Trophoblast cell (in vitro differentiated cells and primary cell): ENCODE measurements at regions not wholly inside any gene's neighbourhood (a gene's known extent, or its start where the extent isn't known, plus 50 kb on each side); places are given as distances from the start of the nearest gene placed in this dataset.

Experiments used
- DNase-seq, 2 donors: peaks; one replicate each; pipeline ENCODE4 v3.0.0-alpha.2; 2016
- H2AFZ ChIP-seq: 2 replicates; pipeline ENCODE4 v1.6.1; 2013; ENCODE audit warnings: low read length, moderate library complexity, mild to moderate bottlenecking; ENCODE audit not compliant: insufficient read depth, poor library complexity
- H2AK5ac ChIP-seq: 2 replicates; pipeline ENCODE4 v1.6.1; 2013; ENCODE audit warnings: mild to moderate bottlenecking, low read length
- H2BK120ac ChIP-seq: 2 replicates; pipeline ENCODE4 v1.6.1; 2013; ENCODE audit warnings: low read length, mild to moderate bottlenecking, moderate library complexity; ENCODE audit not compliant: insufficient read depth, poor library complexity
- H2BK12ac ChIP-seq: 2 replicates; pipeline ENCODE4 v1.6.1; 2013; ENCODE audit warnings: mild to moderate bottlenecking, low read length, moderate library complexity
- H2BK5ac ChIP-seq: 2 replicates; pipeline ENCODE4 v1.6.1; 2013; ENCODE audit warnings: low read length, low read depth, moderate library complexity, mild to moderate bottlenecking; ENCODE audit not compliant: poor library complexity
- H3K14ac ChIP-seq: 2 replicates; pipeline ENCODE4 v1.6.1; 2013; ENCODE audit warnings: mild to moderate bottlenecking, low read length
- H3K18ac ChIP-seq: 2 replicates; pipeline ENCODE4 v1.6.1; 2013; ENCODE audit warnings: mild to moderate bottlenecking, low read length
- H3K23ac ChIP-seq: 2 replicates; pipeline ENCODE4 v1.6.1; 2013; ENCODE audit warnings: low read length
- H3K27ac ChIP-seq: 2 replicates; pipeline ENCODE4 v1.5.1; 2013; ENCODE audit warnings: low read depth, mild to moderate bottlenecking, inconsistent platforms, low read length, moderate library complexity
- H3K27me3 ChIP-seq: 2 replicates; pipeline ENCODE4 v1.6.1; 2013; ENCODE audit warnings: inconsistent platforms, mild to moderate bottlenecking, low read length, moderate library complexity; ENCODE audit not compliant: insufficient read depth
- H3K36me3 ChIP-seq, 2 experiments: 1 replicate in 1 of 2; 2 replicates in 1 of 2; pipeline ENCODE4 v1.6.1; 2013; ENCODE audit warnings: low read length in 2 of 2, mild to moderate bottlenecking in 2 of 2, moderate library complexity in 1 of 2; ENCODE audit not compliant: insufficient read depth in 2 of 2, control insufficient read depth in 1 of 2
- H3K4ac ChIP-seq: 2 replicates; pipeline ENCODE4 v1.6.1; 2013; ENCODE audit warnings: low read depth, mild to moderate bottlenecking, low read length, moderate library complexity
- H3K4me1 ChIP-seq, 2 experiments: 1 replicate in 1 of 2; 2 replicates in 1 of 2; pipeline ENCODE4 v1.6.1; 2013; ENCODE audit warnings: low read length in 2 of 2, mild to moderate bottlenecking in 2 of 2, moderate library complexity in 1 of 2; ENCODE audit not compliant: insufficient read depth in 2 of 2, control insufficient read depth in 1 of 2
- H3K4me2 ChIP-seq: 2 replicates; pipeline ENCODE4 v1.6.1; 2013; ENCODE audit warnings: inconsistent platforms, mild to moderate bottlenecking, low read length, moderate library complexity
- H3K4me3 ChIP-seq: 2 replicates; pipeline ENCODE4 v1.5.1; 2013; ENCODE audit warnings: mild to moderate bottlenecking, low read depth, low read length, inconsistent platforms
- H3K79me1 ChIP-seq: one replicate; pipeline ENCODE4 v1.6.1; 2013; ENCODE audit warnings: low read length
- H3K79me2 ChIP-seq: 2 replicates; pipeline ENCODE4 v1.6.1; 2013; ENCODE audit warnings: low read length, mild to moderate bottlenecking; ENCODE audit not compliant: control insufficient read depth, insufficient read depth, poor library complexity
- H3K9ac ChIP-seq: 2 replicates; pipeline ENCODE4 v1.6.1; 2013; ENCODE audit warnings: mild to moderate bottlenecking, low read length
- H3K9me3 ChIP-seq: 2 replicates; pipeline ENCODE4 v1.6.1; 2013; ENCODE audit warnings: low read depth, mild to moderate bottlenecking, control low read depth, inconsistent platforms, low read length; ENCODE audit not compliant: insufficient read depth
- H4K12ac ChIP-seq: 2 replicates; pipeline ENCODE4 v1.6.1; 2013; ENCODE audit warnings: low read depth, mild to moderate bottlenecking, low read length, moderate library complexity
- H4K8ac ChIP-seq: 2 replicates; pipeline ENCODE4 v1.6.1; 2013; ENCODE audit warnings: low read depth, mild to moderate bottlenecking, low read length, moderate library complexity
- H4K91ac ChIP-seq: one replicate; pipeline ENCODE4 v1.6.1; 2013; ENCODE audit warnings: low read depth, mild to moderate bottlenecking, low read length, moderate library complexity
- WGBS: extraction: QIAGEN DNeasy Blood & Tissue Kit; methylation state at CpG from one replicate; pipeline ENCODE4 v1.1.7; 2013; ENCODE audit warnings: missing lambda C conversion rate; ENCODE audit not compliant: insufficient read length, insufficient coverage; ENCODE audit errors: extremely low coverage; 5-methylcytosine and 5-hydroxymethylcytosine counted together

DNA sequence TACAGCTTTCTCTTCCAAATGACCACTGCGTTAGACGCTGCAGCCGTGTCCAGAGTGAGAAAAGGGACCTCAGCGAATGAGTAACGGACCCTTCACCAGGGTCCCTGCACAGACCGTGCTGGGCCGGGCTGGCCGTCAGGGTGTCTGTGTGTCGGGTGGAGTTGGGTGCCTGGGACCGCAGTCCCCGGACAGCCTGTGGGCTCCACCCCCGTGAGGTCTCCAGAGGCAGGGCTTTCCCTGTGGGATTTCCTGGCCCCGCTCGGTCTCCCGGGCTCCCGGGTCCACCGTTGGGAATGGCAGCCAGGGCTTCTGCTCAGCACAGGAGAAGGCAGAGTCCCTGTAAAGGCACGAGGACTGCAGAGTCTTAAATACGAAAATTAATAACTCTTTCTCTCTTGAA, 509.7 kb downstream of the TCERG1L start:
- WGBS = no CpG with 5 or more reads among the region's 19 CpGs
- no peak overlapping the region for H3K18ac ChIP-seq
- H2BK12ac ChIP-seq = no peak overlapping the region
- H3K23ac ChIP-seq = no peak overlapping the region
- no peaks in the 10 kb centered on the region for H3K36me3 ChIP-seq
- no peak for DNase-seq
- H3K27ac ChIP-seq = no peak overlapping the region
- no peaks in the 10 kb centered on the region for H3K79me1 ChIP-seq
- H2BK120ac ChIP-seq = no peak overlapping the region
- H2AFZ ChIP-seq = no peak overlapping the region
- no peak overlapping the region for H2BK5ac ChIP-seq
- no peak overlapping the region for H3K4me2 ChIP-seq
- no peaks in the 10 kb centered on the region for H3K4me1 ChIP-seq
- no peak overlapping the region for H3K14ac ChIP-seq
- no peak overlapping the region for H4K8ac ChIP-seq
- H3K9ac ChIP-seq = no peak overlapping the region
- no peak overlapping the region for H3K4ac ChIP-seq
- H4K12ac ChIP-seq = no peak overlapping the region
- H3K79me2 ChIP-seq = no peaks in the 10 kb centered on the region
- H4K91ac ChIP-seq = no peak overlapping the region
- no peak overlapping the region for H3K4me3 ChIP-seq
- H2AK5ac ChIP-seq = no peak overlapping the region
- peaks cover 3% of the 10 kb centered on the region for H3K9me3 ChIP-seq
- no peaks in the 10 kb centered on the region for H3K27me3 ChIP-seq

DNA sequence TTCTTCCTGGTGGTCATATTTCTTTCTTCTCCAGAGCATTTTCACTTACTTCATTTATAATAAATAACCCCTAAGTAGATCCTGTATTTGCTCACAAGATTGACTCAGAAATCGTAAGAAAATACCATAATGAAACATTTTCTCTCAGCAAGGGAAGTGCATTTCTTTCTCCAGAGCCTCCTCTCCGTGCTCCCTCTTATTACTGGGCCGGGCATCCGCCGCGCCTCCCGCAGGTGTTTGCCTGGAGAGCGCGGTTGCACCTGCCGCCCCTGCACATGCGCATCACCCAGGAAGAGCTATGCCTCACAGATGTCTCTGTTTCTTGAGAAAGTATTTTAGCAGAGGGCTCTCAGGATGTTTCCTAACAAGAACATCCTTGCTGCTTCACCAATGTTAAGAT, 509.2 kb downstream of the TCERG1L start:
- H3K9me3 ChIP-seq = peaks cover 3% of the 10 kb centered on the region

DNA sequence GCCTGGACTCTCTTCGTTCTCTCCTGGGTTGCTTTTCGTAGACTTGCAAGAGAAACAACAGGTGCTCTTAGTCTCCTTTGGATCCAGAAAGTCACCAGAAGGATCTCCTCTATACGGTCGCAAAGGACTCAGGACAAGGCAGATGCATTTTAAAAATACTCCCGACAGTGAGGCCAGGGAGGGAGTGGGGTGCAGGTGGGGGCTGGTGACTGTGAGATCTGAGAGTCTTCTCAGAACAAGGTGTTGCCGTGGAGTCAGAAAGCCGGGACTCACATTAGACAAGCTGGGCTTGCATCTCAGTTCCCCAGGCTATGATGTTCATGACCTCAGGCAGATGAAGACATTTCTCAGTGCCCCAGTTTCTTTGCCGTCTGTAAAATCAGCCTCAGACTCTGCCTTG, 507.2 kb downstream of the TCERG1L start:
- no peak overlapping the region for H2AK5ac ChIP-seq
- no peak for DNase-seq
- H3K36me3 ChIP-seq = no peaks in the 10 kb centered on the region
- no peak overlapping the region for H4K91ac ChIP-seq
- H2BK5ac ChIP-seq = no peak overlapping the region
- H3K4me1 ChIP-seq = no peaks in the 10 kb centered on the region
- no peak overlapping the region for H2AFZ ChIP-seq
- H3K79me2 ChIP-seq = no peaks in the 10 kb centered on the region
- no peak overlapping the region for H3K4me2 ChIP-seq
- H4K12ac ChIP-seq = no peak overlapping the region
- no peaks in the 10 kb centered on the region for H3K79me1 ChIP-seq
- no peak overlapping the region for H3K27ac ChIP-seq
- peaks cover 6% of the 10 kb centered on the region for H3K9me3 ChIP-seq
- no peak overlapping the region for H4K8ac ChIP-seq
- H3K4me3 ChIP-seq = no peak overlapping the region
- no peak overlapping the region for H2BK120ac ChIP-seq
- H3K4ac ChIP-seq = no peak overlapping the region
- H3K18ac ChIP-seq = no peak overlapping the region
- H3K23ac ChIP-seq = no peak overlapping the region
- no peak overlapping the region for H2BK12ac ChIP-seq
- no peak overlapping the region for H3K9ac ChIP-seq
- WGBS = no CpG with 5 or more reads among the region's 8 CpGs
- no peaks in the 10 kb centered on the region for H3K27me3 ChIP-seq
- H3K14ac ChIP-seq = no peak overlapping the region

More for the DNA sequence above, 509.2 kb downstream of the TCERG1L start:
- H4K12ac ChIP-seq = no peak overlapping the region
- no peak overlapping the region for H2BK120ac ChIP-seq
- H4K91ac ChIP-seq = no peak overlapping the region
- H3K9ac ChIP-seq = no peak overlapping the region
- no peak overlapping the region for H4K8ac ChIP-seq
- no peak for DNase-seq
- no peaks in the 10 kb centered on the region for H3K79me1 ChIP-seq
- no peak overlapping the region for H2BK5ac ChIP-seq
- no peak overlapping the region for H2AFZ ChIP-seq
- H3K4me2 ChIP-seq = no peak overlapping the region
- no peak overlapping the region for H3K4me3 ChIP-seq
- H3K4me1 ChIP-seq = no peaks in the 10 kb centered on the region
- no peak overlapping the region for H3K14ac ChIP-seq
- no peak overlapping the region for H2AK5ac ChIP-seq
- H3K36me3 ChIP-seq = no peaks in the 10 kb centered on the region
- WGBS = no CpG with 5 or more reads among the region's 11 CpGs
- H3K27ac ChIP-seq = no peak overlapping the region
- H3K18ac ChIP-seq = no peak overlapping the region
- no peak overlapping the region for H2BK12ac ChIP-seq
- no peak overlapping the region for H3K23ac ChIP-seq
- no peak overlapping the region for H3K4ac ChIP-seq
- no peaks in the 10 kb centered on the region for H3K79me2 ChIP-seq
- no peaks in the 10 kb centered on the region for H3K27me3 ChIP-seq

DNA sequence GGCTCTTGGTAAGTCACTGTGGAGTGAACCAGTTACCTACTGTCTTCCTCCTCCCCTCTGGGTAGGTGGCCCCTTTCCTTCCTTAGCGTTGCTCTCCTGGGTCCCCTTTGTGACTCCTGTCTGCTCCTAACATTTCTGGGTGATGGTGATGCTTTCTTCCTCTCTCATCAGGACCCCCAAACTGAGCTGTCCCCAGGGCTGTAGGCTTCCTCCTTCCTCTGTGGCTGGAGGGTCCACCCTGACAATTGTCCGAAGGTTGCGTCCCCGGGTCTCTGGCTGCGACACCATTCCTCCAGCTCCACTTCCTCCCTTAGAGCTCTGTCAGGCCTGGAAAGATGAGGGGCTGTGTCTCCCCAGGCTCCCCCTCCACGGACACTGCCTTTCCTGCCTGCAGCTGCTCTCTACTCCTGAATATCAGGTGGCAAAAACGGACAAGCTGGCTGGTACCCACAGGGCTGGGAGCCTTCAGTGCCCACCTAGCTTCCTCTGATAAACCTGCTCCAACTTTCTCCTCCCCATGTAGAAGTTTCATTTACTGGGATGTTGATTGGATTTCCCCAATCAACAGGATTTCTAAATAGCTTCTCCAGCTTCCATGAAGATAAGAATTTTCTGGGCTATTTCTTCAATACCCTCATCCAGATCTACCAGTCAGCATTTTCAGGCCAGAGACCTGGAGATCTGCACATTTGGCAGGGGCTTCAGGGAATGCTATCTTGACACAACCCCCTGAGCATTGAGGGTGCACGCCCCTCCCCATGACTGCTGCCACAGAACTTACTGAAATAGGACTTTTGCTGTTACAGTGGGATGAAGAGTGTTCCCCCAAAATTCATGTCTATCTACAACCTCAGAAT, 506.5 kb downstream of the TCERG1L start:
- H4K12ac ChIP-seq = no peak overlapping the region
- H3K9ac ChIP-seq = no peak overlapping the region
- no peak overlapping the region for H4K8ac ChIP-seq
- no peak overlapping the region for H3K23ac ChIP-seq
- H3K4ac ChIP-seq = no peak overlapping the region
- peaks cover 6% of the 10 kb centered on the region for H3K9me3 ChIP-seq
- H2BK120ac ChIP-seq = no peak overlapping the region
- H3K18ac ChIP-seq = no peak overlapping the region
- H2AFZ ChIP-seq = no peak overlapping the region
- H3K14ac ChIP-seq = no peak overlapping the region
- no CpG with 5 or more reads among the region's 8 CpGs for WGBS
- no peaks in the 10 kb centered on the region for H3K4me1 ChIP-seq
- H4K91ac ChIP-seq = no peak overlapping the region
- H2AK5ac ChIP-seq = no peak overlapping the region
- no peak overlapping the region for H3K27ac ChIP-seq
- no peaks in the 10 kb centered on the region for H3K36me3 ChIP-seq
- H2BK12ac ChIP-seq = no peak overlapping the region
- no peak overlapping the region for H3K4me3 ChIP-seq
- DNase-seq = no peak
- no peaks in the 10 kb centered on the region for H3K79me2 ChIP-seq
- H2BK5ac ChIP-seq = no peak overlapping the region
- no peaks in the 10 kb centered on the region for H3K27me3 ChIP-seq
- no peaks in the 10 kb centered on the region for H3K79me1 ChIP-seq
- no peak overlapping the region for H3K4me2 ChIP-seq
